ENCODE measurements at regions not wholly inside any gene's neighbourhood (a gene's known extent, or its start where the extent isn't known, plus 50 kb on each side); places are given as distances from the start of the nearest gene placed in this dataset.

DNA sequence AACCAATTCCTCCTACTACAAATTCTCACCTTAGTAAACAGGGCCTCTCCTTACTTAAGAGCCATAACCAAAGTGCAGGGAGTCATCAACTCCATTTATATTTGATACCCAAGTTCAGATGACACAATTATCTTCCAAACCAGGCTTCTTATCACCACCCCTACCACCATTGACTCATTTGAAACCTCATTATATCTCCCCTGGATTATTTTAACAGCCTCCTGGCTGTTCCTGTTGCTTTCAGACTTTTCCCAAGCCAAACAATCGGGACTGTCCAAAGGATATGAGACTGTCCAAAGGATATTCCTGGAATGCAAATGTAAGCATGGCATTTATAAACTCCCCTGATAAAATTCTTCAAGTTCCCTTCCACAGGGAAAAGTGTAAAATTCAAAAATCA, 394.3 kb downstream of the MAFB start:
- Histone ChIP-seq H3K79me2 (ENCODE audit: control insufficient read depth, insufficient read depth, low read length) (no peaks in the 10 kb centered on the region), H3K9me1 (replicated peaks; ENCODE audit: control insufficient read depth, extremely low read depth, insufficient read depth, low read length) (no peaks in the 10 kb centered on the region), H4K20me1 (replicated peaks; ENCODE audit: control insufficient read depth, extremely low read depth, insufficient read depth, low read length) (no peaks in the 10 kb centered on the region), H3K27ac (ENCODE audit: insufficient read depth, low read depth, low read length) (peak overlapping the region; percentile 89), H3K9me3 (replicated peaks; ENCODE audit: control insufficient read depth, insufficient read depth, low read length) (no peaks in the 10 kb centered on the region), H3K4me1 (ENCODE audit: control insufficient read depth, extremely low read depth, insufficient read depth, low read length) (peaks cover 22% of the 10 kb centered on the region), H3K27me3 (ENCODE audit: control insufficient read depth in 2 of 2, insufficient read depth in 2 of 2, low read length in 2 of 2) (no peaks in the 10 kb centered on the region), H3K36me3 (ENCODE audit: control insufficient read depth in 2 of 2, extremely low read depth in 1 of 2, insufficient read depth in 2 of 2, low read length in 2 of 2) (no peaks in the 10 kb centered on the region), H3K9ac (replicated peaks; ENCODE audit: extremely low read depth, insufficient read depth, low read length) (peak overlapping the region; percentile 38), H3K4me3 (replicated peaks in 1 of 3; ENCODE audit: insufficient read depth in 1 of 3, low read depth in 1 of 3, low read length in 3 of 3) (no peak overlapping the region), H2AFZ (ENCODE audit: low read depth, low read length) (peak overlapping the region; percentile 82), H3K4me2 (ENCODE audit: insufficient read depth, low read length) (peak overlapping the region; percentile 70)
- TF ChIP-seq, protein P1, sequence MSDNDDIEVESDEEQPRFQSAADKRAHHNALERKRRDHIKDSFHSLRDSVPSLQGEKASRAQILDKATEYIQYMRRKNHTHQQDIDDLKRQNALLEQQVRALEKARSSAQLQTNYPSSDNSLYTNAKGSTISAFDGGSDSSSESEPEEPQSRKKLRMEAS (IDR thresholded peaks at IDR 0.05; ENCODE audit: insufficient read depth, insufficient read length): no peak
- TF ChIP-seq POLR2A (IDR thresholded peaks at IDR 0.05; ENCODE audit: low read depth, low read length) (peak; percentile 71), EZH2 (IDR thresholded peaks at IDR 0.05; ENCODE audit: borderline replicate concordance, low read depth, low read length, severe bottlenecking) (no peak), POLR2AphosphoS5 (IDR thresholded peaks at IDR 0.05; ENCODE audit: insufficient read depth, low read depth, low read length) (peak; percentile 97), JUN (IDR thresholded peaks at IDR 0.05; ENCODE audit: borderline replicate concordance, insufficient read depth, insufficient read length, low read depth) (peak; percentile 87), GATA2 (IDR thresholded peaks at IDR 0.05; ENCODE audit: insufficient read depth, insufficient read length, low read depth, low read length) (peak; percentile 99), FOS (IDR thresholded peaks at IDR 0.05; ENCODE audit: borderline replicate concordance, insufficient read depth, low read length) (peak; percentile 88), MYC (IDR thresholded peaks at IDR 0.05; ENCODE audit: low read depth, low read length) (no peak)
- TF ChIP-seq, protein P2, sequence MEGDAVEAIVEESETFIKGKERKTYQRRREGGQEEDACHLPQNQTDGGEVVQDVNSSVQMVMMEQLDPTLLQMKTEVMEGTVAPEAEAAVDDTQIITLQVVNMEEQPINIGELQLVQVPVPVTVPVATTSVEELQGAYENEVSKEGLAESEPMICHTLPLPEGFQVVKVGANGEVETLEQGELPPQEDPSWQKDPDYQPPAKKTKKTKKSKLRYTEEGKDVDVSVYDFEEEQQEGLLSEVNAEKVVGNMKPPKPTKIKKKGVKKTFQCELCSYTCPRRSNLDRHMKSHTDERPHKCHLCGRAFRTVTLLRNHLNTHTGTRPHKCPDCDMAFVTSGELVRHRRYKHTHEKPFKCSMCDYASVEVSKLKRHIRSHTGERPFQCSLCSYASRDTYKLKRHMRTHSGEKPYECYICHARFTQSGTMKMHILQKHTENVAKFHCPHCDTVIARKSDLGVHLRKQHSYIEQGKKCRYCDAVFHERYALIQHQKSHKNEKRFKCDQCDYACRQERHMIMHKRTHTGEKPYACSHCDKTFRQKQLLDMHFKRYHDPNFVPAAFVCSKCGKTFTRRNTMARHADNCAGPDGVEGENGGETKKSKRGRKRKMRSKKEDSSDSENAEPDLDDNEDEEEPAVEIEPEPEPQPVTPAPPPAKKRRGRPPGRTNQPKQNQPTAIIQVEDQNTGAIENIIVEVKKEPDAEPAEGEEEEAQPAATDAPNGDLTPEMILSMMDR (IDR thresholded peaks at IDR 0.05; ENCODE audit: extremely low read depth in 1 of 2, insufficient read depth in 1 of 2, low read depth in 1 of 2, low read length in 2 of 2): no peak
- BruUV-seq (replicated peaks): no TSS peak
- intact Hi-C loops (cut with micrococcal nuclease): no loop called here
- FAIRE-seq (peak; percentile 85), DNase-seq (ENCODE audit: low read depth, low spot score) (peak; percentile 96)
- POLR2A ChIA-PET: no interaction called here
- dilution Hi-C loops (cut with MboI; ENCODE audit: extremely low pct_ligation_motif_present, low sequenced_read_pairs): no loop called here
- CTCF ChIA-PET: interaction anchor here (1.0 kb wide), 1 partner anchor 79 kb away, joined by 3 read pairs; no protein-coding TSS in a partner anchor
